ENCODE measurements at regions not wholly inside any gene's neighbourhood (a gene's known extent, or its start where the extent isn't known, plus 50 kb on each side); places are given as distances from the start of the nearest gene placed in this dataset.

DNA sequence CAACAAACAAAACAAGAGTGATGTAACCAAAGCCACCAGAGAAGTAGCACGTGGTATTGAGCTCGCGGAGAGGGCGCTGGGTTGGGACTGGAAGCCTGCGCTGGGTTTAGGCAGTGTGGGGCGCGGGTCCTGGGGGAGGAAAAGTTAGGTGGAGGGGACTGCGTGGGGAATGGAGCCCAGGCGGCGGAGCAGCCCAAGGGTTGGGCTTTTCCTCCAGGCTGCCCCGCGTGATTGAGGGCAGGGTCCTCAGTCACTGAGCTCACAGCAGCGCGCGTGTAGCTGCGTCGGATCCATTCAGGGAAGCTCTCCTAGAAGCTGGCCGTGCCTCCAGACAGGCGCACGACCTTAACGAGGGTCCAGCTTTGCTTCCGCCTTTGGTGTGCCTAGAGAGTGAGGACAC is 357.4 kb downstream of the GALR1 start:
- TF ChIP-seq, protein P1, sequence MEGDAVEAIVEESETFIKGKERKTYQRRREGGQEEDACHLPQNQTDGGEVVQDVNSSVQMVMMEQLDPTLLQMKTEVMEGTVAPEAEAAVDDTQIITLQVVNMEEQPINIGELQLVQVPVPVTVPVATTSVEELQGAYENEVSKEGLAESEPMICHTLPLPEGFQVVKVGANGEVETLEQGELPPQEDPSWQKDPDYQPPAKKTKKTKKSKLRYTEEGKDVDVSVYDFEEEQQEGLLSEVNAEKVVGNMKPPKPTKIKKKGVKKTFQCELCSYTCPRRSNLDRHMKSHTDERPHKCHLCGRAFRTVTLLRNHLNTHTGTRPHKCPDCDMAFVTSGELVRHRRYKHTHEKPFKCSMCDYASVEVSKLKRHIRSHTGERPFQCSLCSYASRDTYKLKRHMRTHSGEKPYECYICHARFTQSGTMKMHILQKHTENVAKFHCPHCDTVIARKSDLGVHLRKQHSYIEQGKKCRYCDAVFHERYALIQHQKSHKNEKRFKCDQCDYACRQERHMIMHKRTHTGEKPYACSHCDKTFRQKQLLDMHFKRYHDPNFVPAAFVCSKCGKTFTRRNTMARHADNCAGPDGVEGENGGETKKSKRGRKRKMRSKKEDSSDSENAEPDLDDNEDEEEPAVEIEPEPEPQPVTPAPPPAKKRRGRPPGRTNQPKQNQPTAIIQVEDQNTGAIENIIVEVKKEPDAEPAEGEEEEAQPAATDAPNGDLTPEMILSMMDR (IDR thresholded peaks at IDR 0.05): no peak
- TF ChIP-seq POLR2A (IDR thresholded peaks at IDR 0.05): no peak
